ENCODE measurements at regions not wholly inside any gene's neighbourhood (a gene's known extent, or its start where the extent isn't known, plus 50 kb on each side); places are given as distances from the start of the nearest gene placed in this dataset. TPM values are rescaled to one million over a fixed set of nuclear protein-coding genes. Genes with fewer than 3 reads are reported as not detected.

DNA sequence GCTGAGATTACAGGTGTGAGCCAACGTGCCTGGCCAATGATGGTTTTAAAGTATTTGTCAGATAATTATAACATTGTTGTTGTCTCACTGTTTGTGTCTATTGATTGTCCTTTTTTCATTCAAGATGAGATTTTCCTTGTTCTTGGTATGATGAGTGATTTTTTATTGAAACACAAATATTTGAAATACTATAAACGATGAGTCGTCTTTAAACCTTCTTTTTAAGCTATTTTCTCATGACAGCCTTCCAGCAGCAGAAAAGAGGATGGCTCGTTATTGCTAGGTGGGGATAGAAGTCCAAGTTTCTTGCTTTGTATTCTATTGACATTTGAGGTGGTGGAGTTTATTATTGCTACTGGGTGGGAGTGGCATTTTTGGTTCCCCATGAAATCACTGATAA is 61.7 kb upstream of the MDFIC2 start:
- H3K4me3 Mint-ChIP-seq: no peak overlapping the region
- Histone ChIP-seq H2AFZ (ENCODE audit: insufficient read depth, low read depth, low read length, poor library complexity, severe bottlenecking) (no peak overlapping the region), H3K4me2 (replicated peaks; ENCODE audit: extremely low read depth, low read length, poor library complexity, severe bottlenecking) (no peak overlapping the region), H3K79me2 (ENCODE audit: insufficient read depth, low read length) (no peaks in the 10 kb centered on the region), H3K36me3 (replicated peaks in 1 of 2; ENCODE audit: control insufficient read depth in 1 of 2, insufficient read depth in 2 of 2, low read length in 2 of 2) (no peaks in the 10 kb centered on the region), H3K9ac (ENCODE audit: insufficient read depth, low read length, poor library complexity, severe bottlenecking) (no peak overlapping the region), H3K4me3 (replicated peaks in 1 of 3; ENCODE audit: low read depth in 2 of 3, low read length in 3 of 3) (no peak overlapping the region), H3K27ac (ENCODE audit: low read depth in 1 of 2, low read length in 2 of 2) (no peak overlapping the region), H3K27me3 (ENCODE audit: control insufficient read depth in 2 of 2, insufficient read depth in 2 of 2, low read length in 2 of 2) (no peaks in the 10 kb centered on the region), H4K20me1 (ENCODE audit: insufficient read depth, low read length) (no peaks in the 10 kb centered on the region), H3K4me1 (ENCODE audit: control insufficient read depth in 1 of 2, insufficient read depth in 2 of 2, low read length in 2 of 2) (no peaks in the 10 kb centered on the region), H3K9me3 (replicated peaks in 1 of 2; ENCODE audit: control insufficient read depth in 1 of 2, insufficient read depth in 1 of 2, low read length in 2 of 2) (no peaks in the 10 kb centered on the region)
- no peak for DNase-seq
- H3K36me3 Mint-ChIP-seq: no peaks in the 10 kb centered on the region
- H3K4me1 Mint-ChIP-seq: no peaks in the 10 kb centered on the region
- H3K27me3 Mint-ChIP-seq (ENCODE audit: low read depth in 3 of 3): peaks cover 0 to 1% (median 0%) of the 10 kb centered on the region in 3 donors
- 100% methylated on average over 1 of the region's 4 CpGs for WGBS (ENCODE audit: insufficient coverage)
- H3K9me3 Mint-ChIP-seq: peaks cover 0 to 3% (median 2%) of the 10 kb centered on the region in 7 donors
- no peak overlapping the region for H3K27ac Mint-ChIP-seq
- TF ChIP-seq, protein P1, sequence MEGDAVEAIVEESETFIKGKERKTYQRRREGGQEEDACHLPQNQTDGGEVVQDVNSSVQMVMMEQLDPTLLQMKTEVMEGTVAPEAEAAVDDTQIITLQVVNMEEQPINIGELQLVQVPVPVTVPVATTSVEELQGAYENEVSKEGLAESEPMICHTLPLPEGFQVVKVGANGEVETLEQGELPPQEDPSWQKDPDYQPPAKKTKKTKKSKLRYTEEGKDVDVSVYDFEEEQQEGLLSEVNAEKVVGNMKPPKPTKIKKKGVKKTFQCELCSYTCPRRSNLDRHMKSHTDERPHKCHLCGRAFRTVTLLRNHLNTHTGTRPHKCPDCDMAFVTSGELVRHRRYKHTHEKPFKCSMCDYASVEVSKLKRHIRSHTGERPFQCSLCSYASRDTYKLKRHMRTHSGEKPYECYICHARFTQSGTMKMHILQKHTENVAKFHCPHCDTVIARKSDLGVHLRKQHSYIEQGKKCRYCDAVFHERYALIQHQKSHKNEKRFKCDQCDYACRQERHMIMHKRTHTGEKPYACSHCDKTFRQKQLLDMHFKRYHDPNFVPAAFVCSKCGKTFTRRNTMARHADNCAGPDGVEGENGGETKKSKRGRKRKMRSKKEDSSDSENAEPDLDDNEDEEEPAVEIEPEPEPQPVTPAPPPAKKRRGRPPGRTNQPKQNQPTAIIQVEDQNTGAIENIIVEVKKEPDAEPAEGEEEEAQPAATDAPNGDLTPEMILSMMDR (IDR thresholded peaks at IDR 0.05): no peak
- intact Hi-C loops (cut with micrococcal nuclease): no loop called here

Small RNA genes in the stretch of these regions (small RNA-seq; reads per million reads assigned to genes)
- not detected for gene COX6CP6 (ENCODE audit: insufficient read length, low read depth)
- gene RNU6-281P (ENCODE audit: insufficient read length, low read depth): not detected
